OCI-LY7 (cell line): ENCODE measurements at regions not wholly inside any gene's neighbourhood (a gene's known extent, or its start where the extent isn't known, plus 50 kb on each side); places are given as distances from the start of the nearest gene placed in this dataset.

ENCODE experiments used
- BruUV-seq: library from RNA; stranded (reverse); fragments of 400-500 nt; replicated peaks from 2 replicates; lab custom pipeline; 2021; lab: Mats Ljungman, UMichigan
- CTCF ChIA-PET: fragments of 300-600 bp; sonication (Branson Sonifier 250); formaldehyde crosslinking; loops from one replicate; lab custom pipeline; 2022; ENCODE audit warnings: antibody characterized with exemption; ENCODE audit not compliant: unreplicated experiment; lab: Charles Lee
- POLR2A ChIA-PET: fragments of 300-600 bp; sonication (Branson Sonifier 250); formaldehyde crosslinking; loops from one replicate; lab custom pipeline; 2022; ENCODE audit warnings: antibody characterized with exemption; lab: Charles Lee
- DNase-seq: peaks from one replicate; pipeline ENCODE4 v3.0.0-alpha.2; 2015; ENCODE audit warnings: low spot score
- H2AFZ ChIP-seq: fragments of 200-600 bp; sonication (generic), shearing (Covaris generic); 2 replicates; pipeline ENCODE4 v1.6.1; 2014; ENCODE audit warnings: mild to moderate bottlenecking, antibody characterized with exemption, low read length, moderate library complexity
- H3K27ac ChIP-seq: fragments of 200-600 bp; sonication (generic); 2 replicates; pipeline ENCODE4 v1.5.1; 2014; ENCODE audit warnings: mixed run types, low read depth, mild to moderate bottlenecking, moderate library complexity, low read length, inconsistent platforms; ENCODE audit not compliant: poor library complexity, severe bottlenecking
- H3K36me3 ChIP-seq: fragments of 200-600 bp; sonication (generic); 2 replicates; pipeline ENCODE4 v1.6.1; 2014; ENCODE audit warnings: mild to moderate bottlenecking, antibody characterized with exemption, low read length, moderate library complexity, mixed read lengths; ENCODE audit not compliant: insufficient read depth
- H3K4me1 ChIP-seq: fragments of 200-600 bp; sonication (generic); 2 replicates; pipeline ENCODE4 v1.5.1; 2014; ENCODE audit warnings: mild to moderate bottlenecking, low read length; ENCODE audit not compliant: insufficient read depth, poor library complexity, severe bottlenecking
- H3K4me2 ChIP-seq: fragments of 200-600 bp; sonication (generic); 2 replicates; pipeline ENCODE4 v1.6.1; 2014; ENCODE audit warnings: mild to moderate bottlenecking, low read length
- H3K4me3 ChIP-seq: fragments of 200-600 bp; sonication (generic); 2 replicates; pipeline ENCODE4 v1.5.1; 2014; ENCODE audit warnings: mild to moderate bottlenecking, low read depth, low read length; ENCODE audit not compliant: poor library complexity, severe bottlenecking
- H3K79me2 ChIP-seq: fragments of 200-600 bp; sonication (generic); 2 replicates; pipeline ENCODE4 v1.6.1; 2016; ENCODE audit warnings: low read depth, mild to moderate bottlenecking, low read length, moderate library complexity, mixed read lengths; ENCODE audit not compliant: insufficient read depth
- H3K9me2 ChIP-seq: fragments of 200-600 bp; sonication (generic); 2 replicates; pipeline ENCODE4 v1.6.1; 2016; ENCODE audit warnings: mild to moderate bottlenecking, low read length, mixed read lengths; ENCODE audit not compliant: insufficient read depth
- H3K9me3 ChIP-seq: fragments of 200-600 bp; sonication (generic); 2 replicates; pipeline ENCODE4 v1.6.1; 2014; ENCODE audit warnings: mild to moderate bottlenecking, mixed run types, low read length, mixed read lengths
- H4K20me1 ChIP-seq: fragments of 200-600 bp; sonication (generic); 2 replicates; pipeline ENCODE4 v1.6.1; 2014; ENCODE audit warnings: mild to moderate bottlenecking, antibody characterized with exemption, low read length, moderate library complexity, mixed read lengths; ENCODE audit not compliant: insufficient read depth
- CTCF ChIP-seq: fragments of 200-600 bp; sonication (generic); conservative IDR thresholded peaks from 2 replicates; pipeline ENCODE4 v1.5.1; 2014; ENCODE audit warnings: mild to moderate bottlenecking, antibody characterized with exemption, low read length, moderate library complexity, mixed read lengths
- EZH2phosphoT487 ChIP-seq: fragments of 200-600 bp; sonication (generic); IDR thresholded peaks from 2 replicates; pipeline ENCODE4 v1.6.1; 2018; ENCODE audit warnings: low read depth, borderline replicate concordance, mild to moderate bottlenecking, mixed run types, antibody characterized with exemption, low read length, moderate library complexity, mixed read lengths
- intact Hi-C: fragments of 100-400 bp; cut with micrococcal nuclease; formaldehyde crosslinking; loops from one replicate; pipeline ENCODE4 v1.10.0; 2022; ENCODE audit not compliant: unreplicated experiment

GRCh38 chr13:65913173-65913572 is 1317.0 kb downstream of the PCDH9 start:
- Histone ChIP-seq H3K9me3 (no peaks in the 10 kb centered on the region), H3K79me2 (no peaks in the 10 kb centered on the region), H3K36me3 (no peaks in the 10 kb centered on the region), H4K20me1 (no peaks in the 10 kb centered on the region), H3K9me2 (no peaks in the 10 kb centered on the region), H2AFZ (no peak overlapping the region), H3K27ac (no peak overlapping the region), H3K4me1 (no peaks in the 10 kb centered on the region), H3K4me3 (no peak overlapping the region), H3K4me2 (no peak overlapping the region)
- ChIA-PET POLR2A (no interaction called here), CTCF (no interaction called here)
- no TSS peak for BruUV-seq
- TF ChIP-seq CTCF, result no peak
- TF ChIP-seq EZH2phosphoT487, result no peak
- no peak for DNase-seq
- intact Hi-C loops, result no loop called here

- DNase-seq, result no peak
- TF ChIP-seq CTCF (no peak), EZH2phosphoT487 (no peak)
- no peak overlapping the region for H3K4me3 ChIP-seq
- H3K79me2 ChIP-seq, result no peaks in the 10 kb centered on the region
- intact Hi-C loops, result no loop called here
- no peak overlapping the region for H3K4me2 ChIP-seq
- CTCF ChIA-PET, result no interaction called here
- no peaks in the 10 kb centered on the region for H4K20me1 ChIP-seq
- H2AFZ ChIP-seq, result no peak overlapping the region
- no peaks in the 10 kb centered on the region for H3K36me3 ChIP-seq
- POLR2A ChIA-PET, result interaction anchor here (0.7 kb wide), 1 partner anchor 21 kb away, joined by 3 read pairs; no protein-coding TSS in a partner anchor
- H3K4me1 ChIP-seq, result no peaks in the 10 kb centered on the region
- H3K9me3 ChIP-seq, result no peaks in the 10 kb centered on the region
- no TSS peak for BruUV-seq
- no peaks in the 10 kb centered on the region for H3K9me2 ChIP-seq
- no peak overlapping the region for H3K27ac ChIP-seq
These were observed 1317.6 kb downstream of the PCDH9 start for GRCh38 chr13:65912516-65912915.

- Histone ChIP-seq H3K79me2 (no peaks in the 10 kb centered on the region), H3K9me3 (no peaks in the 10 kb centered on the region), H3K9me2 (no peaks in the 10 kb centered on the region), H3K4me2 (no peak overlapping the region), H3K36me3 (no peaks in the 10 kb centered on the region), H3K4me3 (no peak overlapping the region), H4K20me1 (no peaks in the 10 kb centered on the region), H3K4me1 (no peaks in the 10 kb centered on the region), H2AFZ (no peak overlapping the region), H3K27ac (no peak overlapping the region)
- ChIA-PET CTCF (no interaction called here), POLR2A (no interaction called here)
- TF ChIP-seq CTCF (no peak), EZH2phosphoT487 (no peak)
- intact Hi-C loops, result no loop called here
- DNase-seq, result no peak
- no TSS peak for BruUV-seq
These were observed 1318.5 kb downstream of the PCDH9 start for GRCh38 chr13:65911546-65912193.
